Stimulated activated CD8-positive, alpha-beta memory T cell treated with anti-CD3 and anti-CD28 coated beads, Interleukin-15, amount 100 ng/mL, for 48 hours (primary cell): ENCODE measurements at regions not wholly inside any gene's neighbourhood (a gene's known extent, or its start where the extent isn't known, plus 50 kb on each side); places are given as distances from the start of the nearest gene placed in this dataset.

Experiments used
- DNase-seq, 2 donors: peaks; one replicate each; pipeline ENCODE4 v3.0.0-alpha.2; 2020; ENCODE audit warnings: low read depth in 2 of 2

- DNase-seq = no peak
Measured at GRCh38 chr2:12343141-12343540, 373.6 kb upstream of the TRIB2 start.

DNA sequence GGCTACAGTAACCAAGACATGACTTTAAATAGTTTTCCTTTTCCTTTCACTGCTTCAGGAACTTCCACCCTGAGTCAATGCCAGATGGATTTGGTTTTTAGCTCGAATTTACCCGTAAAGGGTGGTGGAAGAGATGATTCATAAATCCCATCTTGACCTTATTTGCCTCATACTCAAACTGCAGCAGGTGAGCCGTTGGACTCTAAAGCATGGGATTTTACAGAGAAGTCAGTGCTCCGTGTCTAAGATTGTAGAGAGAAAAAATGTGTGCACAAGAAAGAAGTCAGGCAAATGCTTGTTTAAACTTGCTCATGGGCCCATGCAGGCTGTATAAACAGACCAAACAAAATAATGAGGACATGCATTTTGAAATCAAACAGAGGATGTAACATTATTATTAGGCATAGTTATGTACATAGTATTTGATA is 369.7 kb upstream of the TRIB2 start:
- no peak for DNase-seq

- no peak for DNase-seq
Measured at GRCh38 chr2:12348216-12348615, 368.5 kb upstream of the TRIB2 start.

- DNase-seq = no peak
Measured at GRCh38 chr2:12350821-12351220, 365.9 kb upstream of the TRIB2 start.

DNA sequence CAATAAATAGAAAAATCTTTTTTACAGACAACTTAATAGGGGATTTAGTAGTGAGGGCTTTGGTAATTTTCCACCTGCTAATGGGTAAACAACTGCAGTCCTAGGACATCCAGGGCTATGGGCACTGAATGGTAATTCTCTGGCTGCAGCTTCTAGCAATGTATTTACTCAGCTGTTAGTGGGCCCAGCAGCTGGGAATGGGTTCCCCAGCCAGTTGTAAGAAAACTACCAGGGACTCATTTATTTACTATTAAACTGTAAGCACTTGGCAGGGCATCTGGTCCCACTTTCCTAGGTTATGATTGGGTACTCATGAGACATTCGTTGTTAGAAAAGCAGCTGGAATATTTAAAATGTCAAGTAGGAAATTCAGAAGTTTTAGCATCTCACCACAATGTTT is 363.8 kb upstream of the TRIB2 start:
- no peak for DNase-seq

DNA sequence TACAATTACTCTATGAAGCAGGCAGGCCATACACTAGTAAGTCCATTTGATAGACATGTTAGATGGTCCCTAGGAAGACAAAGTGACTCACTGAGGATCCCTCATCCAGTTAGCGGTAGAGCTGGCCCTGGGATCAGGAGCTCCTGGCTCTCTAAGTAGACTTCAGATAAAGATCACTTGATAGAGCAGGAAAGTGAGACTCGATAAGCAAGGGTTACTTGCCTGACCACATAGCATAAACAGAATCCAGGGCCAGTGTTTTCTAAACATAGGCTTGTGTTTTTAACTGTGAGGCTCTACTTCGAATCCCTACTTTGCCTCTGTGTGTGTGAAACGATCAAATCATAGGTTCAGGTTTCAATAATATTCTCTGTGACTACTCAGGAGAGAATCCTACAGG is 355.2 kb upstream of the TRIB2 start:
- DNase-seq = no peak

- DNase-seq = no peak
Measured at GRCh38 chr2:12363138-12363537, 353.6 kb upstream of the TRIB2 start.

GRCh38 chr2:12363569-12363968 is 353.2 kb upstream of the TRIB2 start:
- DNase-seq = no peak

DNA sequence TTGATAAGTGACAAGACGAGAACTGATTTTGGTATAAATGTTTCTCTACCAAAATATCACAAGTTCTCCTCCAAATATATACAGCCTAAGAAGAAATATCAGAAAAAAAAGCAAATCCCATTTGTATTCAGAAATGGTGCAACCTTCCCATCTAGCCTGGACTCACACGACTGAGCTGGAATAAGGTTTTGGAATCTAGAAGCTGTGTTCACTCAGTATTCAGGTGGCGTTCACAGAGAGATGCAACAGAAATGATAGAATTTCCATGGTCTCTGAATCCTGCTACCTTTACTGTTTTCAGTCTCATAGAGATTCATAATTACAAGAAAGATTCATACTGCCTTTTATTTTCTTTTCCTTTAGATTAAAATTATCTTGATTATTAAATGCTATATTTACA is 347.2 kb upstream of the TRIB2 start:
- no peak for DNase-seq

DNA sequence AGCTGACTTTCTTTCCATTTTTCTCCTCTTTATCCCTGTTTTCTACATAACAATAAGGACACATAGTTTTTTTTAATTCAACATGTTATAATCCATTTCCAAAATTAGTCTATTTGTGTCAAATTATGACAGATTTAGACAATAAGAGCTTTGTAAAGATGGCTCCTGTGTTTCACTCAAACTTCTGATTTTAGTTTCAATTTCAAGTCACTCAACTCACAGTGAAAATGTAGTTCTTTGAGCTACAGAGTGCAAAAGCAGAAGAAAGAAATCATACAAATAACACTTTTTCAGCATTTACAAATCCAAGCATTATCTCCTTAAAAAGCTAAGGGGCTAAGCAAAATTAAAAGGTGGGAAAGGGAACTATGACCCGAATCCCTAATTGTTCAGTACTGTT is 340.7 kb upstream of the TRIB2 start:
- DNase-seq = no peak

DNA sequence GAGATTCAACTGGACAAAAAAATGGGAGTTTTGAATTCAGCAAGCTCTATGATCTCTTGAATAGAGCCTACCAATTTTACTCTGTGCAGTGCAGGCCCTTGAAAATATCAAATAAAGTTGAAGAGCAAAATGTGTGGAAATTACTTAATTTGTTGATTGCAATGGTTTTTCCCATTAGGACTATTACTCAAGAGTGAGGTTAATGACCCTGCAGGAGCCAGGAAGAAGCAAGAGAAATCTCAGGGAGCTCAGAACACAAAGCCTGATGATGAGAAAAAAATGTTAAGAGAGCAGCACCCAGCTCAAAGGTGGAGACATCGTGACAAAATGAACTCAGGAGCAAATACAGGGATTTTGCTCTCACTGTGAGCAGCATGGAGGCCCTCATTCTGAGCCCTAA is 337.6 kb upstream of the TRIB2 start:
- DNase-seq = no peak

- no peak for DNase-seq
Measured at GRCh38 chr2:12381543-12382325, 335.0 kb upstream of the TRIB2 start.

DNA sequence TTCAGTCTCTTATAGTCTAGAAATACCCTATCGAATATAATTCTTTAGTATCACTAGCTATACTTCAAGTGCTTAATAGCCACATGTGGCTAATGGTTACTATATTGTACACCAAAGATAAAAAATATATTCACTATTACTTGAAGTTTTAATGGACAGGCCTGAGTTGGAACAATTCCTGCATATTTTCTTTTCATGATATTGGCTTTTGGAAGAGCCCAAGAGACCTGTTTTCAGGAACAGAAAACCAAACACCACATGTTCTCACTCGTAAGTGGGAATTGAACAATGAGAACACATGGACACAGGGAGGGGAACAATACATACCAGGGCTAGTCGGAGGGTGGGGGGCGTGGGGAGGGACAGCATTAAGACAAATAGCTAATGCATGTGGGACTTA is 334.4 kb upstream of the TRIB2 start:
- DNase-seq = no peak

- no peak for DNase-seq
Measured at GRCh38 chr2:12389344-12390045, 327.2 kb upstream of the TRIB2 start.

DNA sequence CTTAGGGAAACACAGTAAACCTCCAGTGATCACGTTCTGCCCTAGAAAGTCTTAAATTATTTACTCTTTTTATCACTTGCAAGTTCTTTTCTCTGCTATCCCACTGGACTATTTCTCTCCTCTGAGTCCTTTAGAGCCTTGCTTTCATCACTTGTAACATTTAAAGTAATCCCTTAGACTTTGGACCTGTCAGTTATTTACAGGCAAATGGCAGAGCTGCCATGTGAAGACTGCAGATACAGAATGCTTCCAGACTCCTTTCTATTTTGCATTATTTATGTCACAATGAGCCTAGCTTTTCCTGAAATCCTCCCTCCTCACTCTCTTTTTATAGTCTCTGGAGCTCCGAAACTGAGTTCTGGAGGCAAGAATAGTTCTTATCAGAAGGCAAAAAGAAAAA is 325.6 kb upstream of the TRIB2 start:
- no peak for DNase-seq

GRCh38 chr2:12396699-12397098 is 320.0 kb upstream of the TRIB2 start:
- DNase-seq = no peak

DNA sequence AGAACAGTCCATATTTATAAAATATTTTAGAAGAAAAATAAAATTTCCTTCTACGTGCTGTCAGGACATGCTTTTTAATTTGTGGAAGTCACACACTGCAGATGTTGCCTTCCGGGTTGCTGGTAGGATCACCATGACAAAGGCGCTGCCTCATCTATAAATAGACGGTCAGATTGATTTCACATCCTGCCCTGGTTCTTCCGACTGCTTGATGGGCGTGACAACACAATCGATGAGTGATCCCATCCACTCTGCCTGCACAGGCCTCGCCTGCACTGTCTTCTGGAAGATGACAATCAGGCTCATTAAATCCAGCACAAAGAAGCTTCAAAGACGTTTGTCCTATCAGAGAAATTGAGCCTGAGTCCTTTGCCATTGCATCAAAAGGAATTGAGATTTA is 318.9 kb upstream of the TRIB2 start:
- DNase-seq = no peak

DNA sequence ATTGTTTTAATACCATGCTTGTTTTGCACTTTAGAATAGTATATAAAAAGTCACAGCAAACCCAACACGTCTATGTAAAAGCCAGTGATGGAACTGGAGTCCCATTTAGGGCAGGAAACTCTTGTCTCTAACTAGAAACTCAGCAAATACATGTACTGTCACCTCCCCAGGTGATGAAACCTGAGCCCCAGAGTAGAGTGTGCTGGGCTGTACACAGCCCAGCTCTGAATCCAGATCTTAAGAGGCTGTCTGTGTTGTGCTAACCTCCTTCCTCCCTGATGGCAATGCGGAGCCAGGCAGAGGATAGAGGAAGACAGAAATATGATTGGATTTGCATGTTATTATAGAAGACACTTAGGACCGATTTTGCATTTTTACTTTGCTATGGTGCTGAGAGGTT is 317.5 kb upstream of the TRIB2 start:
- DNase-seq = no peak

DNA sequence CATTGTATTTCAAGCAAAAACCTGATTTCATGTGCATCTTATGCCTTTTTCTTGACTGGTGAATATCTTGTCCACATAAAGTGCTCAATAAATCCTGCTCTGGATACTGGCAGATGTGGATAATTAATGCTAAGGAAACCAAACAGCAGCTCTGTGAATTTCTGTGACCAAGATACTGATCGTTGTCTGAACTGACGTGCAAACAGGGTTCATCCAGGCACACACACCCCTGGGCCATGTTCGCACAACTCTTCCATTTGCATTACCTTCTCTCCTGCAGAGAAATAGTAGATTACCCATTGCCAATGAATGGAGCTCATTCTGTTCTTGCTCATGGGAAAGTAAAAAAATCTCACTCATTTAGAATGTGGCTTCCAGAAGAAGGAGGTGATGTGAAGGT is 316.2 kb upstream of the TRIB2 start:
- DNase-seq = no peak

- no peak for DNase-seq
Measured at GRCh38 chr2:12402440-12403139, 314.1 kb upstream of the TRIB2 start.

GRCh38 chr2:12404497-12404896 is 312.2 kb upstream of the TRIB2 start:
- DNase-seq = no peak

DNA sequence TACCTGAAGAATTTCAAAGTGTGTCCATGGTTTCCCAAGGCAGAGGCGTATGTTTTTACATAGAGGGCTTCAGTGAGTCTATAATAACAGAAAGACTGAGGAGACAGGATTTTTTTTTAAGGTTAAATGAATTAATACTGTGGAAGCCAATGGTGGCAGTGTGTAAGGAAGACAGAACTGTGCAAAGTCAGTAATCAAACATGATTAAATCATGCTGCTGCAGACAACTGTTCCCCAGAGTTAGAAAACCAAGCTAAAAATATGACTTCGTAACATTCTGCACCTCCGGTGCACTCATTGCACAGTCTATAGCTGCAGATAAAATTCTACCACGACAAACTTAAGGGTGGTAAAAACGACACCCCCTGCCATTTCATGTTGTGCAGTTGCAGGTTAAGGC is 309.6 kb upstream of the TRIB2 start:
- no peak for DNase-seq

DNA sequence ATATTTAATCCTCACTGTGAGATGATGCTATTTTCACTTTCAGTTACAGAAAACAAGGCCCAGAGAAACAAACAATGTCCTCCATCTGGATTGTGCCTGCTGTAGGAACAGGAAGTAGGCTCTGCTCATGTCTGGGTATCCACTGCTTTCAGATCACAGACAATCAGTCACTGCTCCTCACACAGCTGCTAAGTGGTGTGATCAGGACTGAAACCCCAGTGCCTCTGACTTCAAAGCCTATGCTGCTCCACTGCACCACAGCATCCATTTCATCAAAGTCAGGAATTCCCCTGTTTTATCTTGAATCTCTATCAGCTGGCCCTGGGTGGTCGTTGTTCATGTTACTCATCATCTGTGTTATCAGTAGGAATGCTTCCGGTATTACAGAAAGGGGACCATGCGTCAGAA is 303.8 kb upstream of the TRIB2 start:
- DNase-seq = peak; percentile 28 to 30
